ENCODE measurements at regions not wholly inside any gene's neighbourhood (a gene's known extent, or its start where the extent isn't known, plus 50 kb on each side); places are given as distances from the start of the nearest gene placed in this dataset.
A peak's percentile ranks its signal among the peaks of the same experiment; 100 is the strongest.

GRCh38 chr3:117404141-117404540, 694.6 kb downstream of the TUSC7 start:
- DNase-seq (ENCODE audit: low read depth, low spot score): no peak
- TF ChIP-seq, protein P1, sequence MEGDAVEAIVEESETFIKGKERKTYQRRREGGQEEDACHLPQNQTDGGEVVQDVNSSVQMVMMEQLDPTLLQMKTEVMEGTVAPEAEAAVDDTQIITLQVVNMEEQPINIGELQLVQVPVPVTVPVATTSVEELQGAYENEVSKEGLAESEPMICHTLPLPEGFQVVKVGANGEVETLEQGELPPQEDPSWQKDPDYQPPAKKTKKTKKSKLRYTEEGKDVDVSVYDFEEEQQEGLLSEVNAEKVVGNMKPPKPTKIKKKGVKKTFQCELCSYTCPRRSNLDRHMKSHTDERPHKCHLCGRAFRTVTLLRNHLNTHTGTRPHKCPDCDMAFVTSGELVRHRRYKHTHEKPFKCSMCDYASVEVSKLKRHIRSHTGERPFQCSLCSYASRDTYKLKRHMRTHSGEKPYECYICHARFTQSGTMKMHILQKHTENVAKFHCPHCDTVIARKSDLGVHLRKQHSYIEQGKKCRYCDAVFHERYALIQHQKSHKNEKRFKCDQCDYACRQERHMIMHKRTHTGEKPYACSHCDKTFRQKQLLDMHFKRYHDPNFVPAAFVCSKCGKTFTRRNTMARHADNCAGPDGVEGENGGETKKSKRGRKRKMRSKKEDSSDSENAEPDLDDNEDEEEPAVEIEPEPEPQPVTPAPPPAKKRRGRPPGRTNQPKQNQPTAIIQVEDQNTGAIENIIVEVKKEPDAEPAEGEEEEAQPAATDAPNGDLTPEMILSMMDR (IDR thresholded peaks at IDR 0.05; ENCODE audit: low read depth, low read length): no peak

GRCh38 chr3:117404730-117405129, 695.2 kb downstream of the TUSC7 start:
- in situ Hi-C loops (cut with HindIII; ENCODE audit: low sequenced_read_pairs): no loop called here
- TF ChIP-seq, protein P1 (IDR thresholded peaks at IDR 0.05; ENCODE audit: low read depth, low read length): no peak
- DNase-seq (ENCODE audit: low read depth, low spot score): no peak
- H3K4me3 ChIP-seq (ENCODE audit: low read depth, low read length): no peak overlapping the region

More at GRCh38 chr3:117404141-117404540, 694.6 kb downstream of the TUSC7 start:
- in situ Hi-C loops (cut with HindIII; ENCODE audit: low sequenced_read_pairs): no loop called here
- no peak overlapping the region for H3K4me3 ChIP-seq (ENCODE audit: low read depth, low read length)

DNA sequence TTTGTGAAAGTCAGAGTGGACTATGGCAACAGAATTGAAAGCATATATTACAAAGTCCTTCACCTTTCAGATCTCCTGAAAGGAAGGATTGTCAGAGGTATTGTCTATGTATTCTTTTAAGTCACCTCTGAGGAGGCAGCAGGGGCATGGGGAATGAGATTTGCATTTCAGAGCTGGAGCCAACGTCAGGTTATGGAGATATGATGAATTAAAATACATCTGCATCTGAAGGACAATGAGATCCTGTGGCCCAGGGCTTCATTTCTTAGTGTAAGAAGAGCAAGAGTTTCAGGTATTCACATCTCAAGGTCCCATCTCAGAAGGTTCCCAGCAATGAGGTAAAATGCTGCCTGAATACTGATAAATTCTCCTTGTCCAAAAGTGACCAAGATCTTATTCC, 695.8 kb downstream of the TUSC7 start:
- in situ Hi-C loops (cut with HindIII; ENCODE audit: low sequenced_read_pairs): no loop called here
- no peak for DNase-seq (ENCODE audit: low read depth, low spot score)
- H3K4me3 ChIP-seq (ENCODE audit: low read depth, low read length): no peak overlapping the region
- TF ChIP-seq, protein P1 (IDR thresholded peaks at IDR 0.05; ENCODE audit: low read depth, low read length): no peak

DNA sequence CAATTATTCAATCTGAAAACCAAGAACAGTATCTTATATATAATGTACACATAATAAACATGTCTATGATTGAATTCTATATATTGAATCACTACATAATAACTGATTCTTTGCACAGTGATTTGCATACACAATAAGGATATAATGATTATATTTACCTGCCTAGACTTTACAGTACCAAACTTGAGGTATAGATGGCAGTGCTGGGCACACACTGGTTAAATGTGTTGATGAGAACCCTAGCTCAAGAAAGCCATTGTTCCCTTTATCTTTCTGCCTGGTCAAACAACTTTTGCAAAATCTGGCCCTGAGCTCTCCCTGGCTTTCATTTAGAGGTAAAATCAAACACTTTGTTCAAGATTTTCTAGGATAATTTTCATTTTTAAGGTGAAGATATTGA, 697.7 kb downstream of the TUSC7 start:
- H3K4me3 ChIP-seq (ENCODE audit: low read depth, low read length): no peak overlapping the region
- no peak for DNase-seq (ENCODE audit: low read depth, low spot score)
- TF ChIP-seq, protein P1 (IDR thresholded peaks at IDR 0.05; ENCODE audit: low read depth, low read length): peak; percentile 43
- in situ Hi-C loops (cut with HindIII; ENCODE audit: low sequenced_read_pairs): no loop called here

DNA sequence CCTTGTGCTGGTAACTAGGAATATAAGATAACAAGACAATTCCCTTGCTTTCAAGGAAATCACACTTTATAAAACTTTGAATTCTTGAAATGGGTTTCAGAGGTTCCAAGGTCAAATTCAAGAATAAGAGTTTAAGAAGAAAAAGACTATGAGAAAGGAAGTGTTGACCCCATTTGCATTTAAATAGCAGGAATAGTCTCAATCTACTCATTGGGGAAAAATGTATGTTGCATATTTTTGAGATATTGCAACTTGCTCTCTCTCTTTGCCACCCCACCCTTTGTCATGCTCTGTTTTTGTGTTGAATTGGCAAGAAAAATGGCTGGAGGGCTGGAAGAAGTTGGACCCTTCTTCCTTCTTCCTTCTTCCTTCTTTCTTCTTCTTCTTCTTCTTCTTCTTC, 699.2 kb downstream of the TUSC7 start:
- TF ChIP-seq, protein P1 (IDR thresholded peaks at IDR 0.05; ENCODE audit: low read depth, low read length): no peak
- peak; percentile 4 for DNase-seq (ENCODE audit: low read depth, low spot score)
- H3K4me3 ChIP-seq (ENCODE audit: low read depth, low read length): no peak overlapping the region
- in situ Hi-C loops (cut with HindIII; ENCODE audit: low sequenced_read_pairs): no loop called here

GRCh38 chr3:117409256-117409655, 699.7 kb downstream of the TUSC7 start:
- in situ Hi-C loops (cut with HindIII; ENCODE audit: low sequenced_read_pairs): no loop called here
- TF ChIP-seq, protein P1 (IDR thresholded peaks at IDR 0.05; ENCODE audit: low read depth, low read length): no peak

More at GRCh38 chr3:117409256-117409655, 699.7 kb downstream of the TUSC7 start:
- no peak overlapping the region for H3K4me3 ChIP-seq (ENCODE audit: low read depth, low read length)
- no peak for DNase-seq (ENCODE audit: low read depth, low spot score)

All from astrocyte of the spinal cord (primary cell).